ENCODE measurements at regions not wholly inside any gene's neighbourhood (a gene's known extent, or its start where the extent isn't known, plus 50 kb on each side); places are given as distances from the start of the nearest gene placed in this dataset.

DNA sequence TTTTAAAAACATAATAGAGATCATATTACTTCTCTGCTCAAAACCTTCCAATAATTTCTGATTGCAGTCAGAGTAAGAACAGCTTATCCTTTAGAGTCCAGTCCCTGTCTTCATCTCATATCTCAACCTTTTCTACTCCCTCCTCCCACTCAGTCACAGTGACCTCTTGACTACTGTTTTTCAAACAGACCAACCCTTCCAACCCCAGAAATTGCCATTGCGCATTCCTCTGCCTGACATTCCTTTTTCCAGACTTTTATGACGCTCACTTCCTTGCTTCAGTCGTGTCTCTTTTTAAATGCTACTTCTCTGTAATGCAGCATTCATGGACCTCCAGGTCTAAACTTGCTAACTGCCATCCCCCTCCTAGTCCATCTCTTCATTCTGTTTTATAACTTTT is 800.5 kb downstream of the BRINP1 start:
- TF ChIP-seq, protein P1, sequence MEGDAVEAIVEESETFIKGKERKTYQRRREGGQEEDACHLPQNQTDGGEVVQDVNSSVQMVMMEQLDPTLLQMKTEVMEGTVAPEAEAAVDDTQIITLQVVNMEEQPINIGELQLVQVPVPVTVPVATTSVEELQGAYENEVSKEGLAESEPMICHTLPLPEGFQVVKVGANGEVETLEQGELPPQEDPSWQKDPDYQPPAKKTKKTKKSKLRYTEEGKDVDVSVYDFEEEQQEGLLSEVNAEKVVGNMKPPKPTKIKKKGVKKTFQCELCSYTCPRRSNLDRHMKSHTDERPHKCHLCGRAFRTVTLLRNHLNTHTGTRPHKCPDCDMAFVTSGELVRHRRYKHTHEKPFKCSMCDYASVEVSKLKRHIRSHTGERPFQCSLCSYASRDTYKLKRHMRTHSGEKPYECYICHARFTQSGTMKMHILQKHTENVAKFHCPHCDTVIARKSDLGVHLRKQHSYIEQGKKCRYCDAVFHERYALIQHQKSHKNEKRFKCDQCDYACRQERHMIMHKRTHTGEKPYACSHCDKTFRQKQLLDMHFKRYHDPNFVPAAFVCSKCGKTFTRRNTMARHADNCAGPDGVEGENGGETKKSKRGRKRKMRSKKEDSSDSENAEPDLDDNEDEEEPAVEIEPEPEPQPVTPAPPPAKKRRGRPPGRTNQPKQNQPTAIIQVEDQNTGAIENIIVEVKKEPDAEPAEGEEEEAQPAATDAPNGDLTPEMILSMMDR (IDR thresholded peaks at IDR 0.05; ENCODE audit: poor library complexity, severe bottlenecking), result no peak
- TF ChIP-seq POLR2AphosphoS5 (IDR thresholded peaks at IDR 0.05) (no peak), SMC3 (conservative IDR thresholded peaks at IDR 0.05; ENCODE audit: poor library complexity) (no peak), EP300 (conservative IDR thresholded peaks at IDR 0.05; ENCODE audit: poor library complexity, severe bottlenecking) (no peak), RAD21 (conservative IDR thresholded peaks at IDR 0.05) (no peak), EZH2 (IDR thresholded peaks at IDR 0.05; ENCODE audit: borderline replicate concordance, insufficient read depth, low read length, poor library complexity, severe bottlenecking) (no peak), TAF1 (IDR thresholded peaks at IDR 0.05; ENCODE audit: low read depth) (no peak), MXI1 (conservative IDR thresholded peaks at IDR 0.05; ENCODE audit: poor library complexity, severe bottlenecking) (no peak)
- TF ChIP-seq, protein P2, sequence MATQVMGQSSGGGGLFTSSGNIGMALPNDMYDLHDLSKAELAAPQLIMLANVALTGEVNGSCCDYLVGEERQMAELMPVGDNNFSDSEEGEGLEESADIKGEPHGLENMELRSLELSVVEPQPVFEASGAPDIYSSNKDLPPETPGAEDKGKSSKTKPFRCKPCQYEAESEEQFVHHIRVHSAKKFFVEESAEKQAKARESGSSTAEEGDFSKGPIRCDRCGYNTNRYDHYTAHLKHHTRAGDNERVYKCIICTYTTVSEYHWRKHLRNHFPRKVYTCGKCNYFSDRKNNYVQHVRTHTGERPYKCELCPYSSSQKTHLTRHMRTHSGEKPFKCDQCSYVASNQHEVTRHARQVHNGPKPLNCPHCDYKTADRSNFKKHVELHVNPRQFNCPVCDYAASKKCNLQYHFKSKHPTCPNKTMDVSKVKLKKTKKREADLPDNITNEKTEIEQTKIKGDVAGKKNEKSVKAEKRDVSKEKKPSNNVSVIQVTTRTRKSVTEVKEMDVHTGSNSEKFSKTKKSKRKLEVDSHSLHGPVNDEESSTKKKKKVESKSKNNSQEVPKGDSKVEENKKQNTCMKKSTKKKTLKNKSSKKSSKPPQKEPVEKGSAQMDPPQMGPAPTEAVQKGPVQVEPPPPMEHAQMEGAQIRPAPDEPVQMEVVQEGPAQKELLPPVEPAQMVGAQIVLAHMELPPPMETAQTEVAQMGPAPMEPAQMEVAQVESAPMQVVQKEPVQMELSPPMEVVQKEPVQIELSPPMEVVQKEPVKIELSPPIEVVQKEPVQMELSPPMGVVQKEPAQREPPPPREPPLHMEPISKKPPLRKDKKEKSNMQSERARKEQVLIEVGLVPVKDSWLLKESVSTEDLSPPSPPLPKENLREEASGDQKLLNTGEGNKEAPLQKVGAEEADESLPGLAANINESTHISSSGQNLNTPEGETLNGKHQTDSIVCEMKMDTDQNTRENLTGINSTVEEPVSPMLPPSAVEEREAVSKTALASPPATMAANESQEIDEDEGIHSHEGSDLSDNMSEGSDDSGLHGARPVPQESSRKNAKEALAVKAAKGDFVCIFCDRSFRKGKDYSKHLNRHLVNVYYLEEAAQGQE (IDR thresholded peaks at IDR 0.05; ENCODE audit: borderline replicate concordance), result no peak

Data from neural cell (in vitro differentiated cells).